WI38 (cell line): ENCODE measurements at regions not wholly inside any gene's neighbourhood (a gene's known extent, or its start where the extent isn't known, plus 50 kb on each side); places are given as distances from the start of the nearest gene placed in this dataset.

ENCODE experiments used
- H3K4me3 ChIP-seq: 2 replicates; pipeline ENCODE4 v1.5.1; 2011; ENCODE audit warnings: low read depth, mild to moderate bottlenecking, control low read depth, low read length
- CTCF ChIP-seq: IDR thresholded peaks from 2 replicates; pipeline ENCODE4 v1.5.1; 2012; ENCODE audit warnings: low read depth, mild to moderate bottlenecking, control low read depth, low read length

- no peak for TF ChIP-seq CTCF
- H3K4me3 ChIP-seq, result no peak overlapping the region
Observed at GRCh38 chr2:168363347-168364092, 92.6 kb upstream of the CERS6 start.

DNA sequence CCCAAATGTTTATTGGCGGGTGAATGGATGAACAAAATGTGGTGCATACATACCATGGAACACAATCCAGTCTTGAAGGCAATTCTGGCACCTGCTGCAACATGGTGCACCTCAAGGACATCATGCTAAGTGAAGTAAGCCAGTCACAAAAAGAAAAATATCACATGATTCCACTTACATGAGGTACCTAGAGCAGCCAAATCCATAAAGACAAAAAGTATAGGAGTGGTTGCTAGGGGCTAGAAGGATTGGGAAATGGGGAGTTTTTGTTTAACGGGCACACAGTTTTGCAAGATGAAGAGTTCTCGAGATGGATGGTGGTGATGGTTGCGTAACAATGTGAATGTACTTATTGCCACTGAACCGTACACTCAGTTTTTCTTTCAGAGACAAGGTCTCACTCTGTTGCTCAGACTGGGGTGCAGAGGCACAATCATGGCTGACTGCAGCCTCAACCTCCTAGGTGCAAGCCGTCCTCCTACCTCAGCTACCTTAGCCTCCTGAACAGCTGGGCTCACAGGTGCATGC lies 90.9 kb upstream of the CERS6 start:
- TF ChIP-seq CTCF, result no peak

GRCh38 chr2:168369031-168369430 lies 87.0 kb upstream of the CERS6 start:
- TF ChIP-seq CTCF, result no peak
- H3K4me3 ChIP-seq, result no peak overlapping the region

More for the DNA sequence above, 90.9 kb upstream of the CERS6 start:
- no peak overlapping the region for H3K4me3 ChIP-seq

DNA sequence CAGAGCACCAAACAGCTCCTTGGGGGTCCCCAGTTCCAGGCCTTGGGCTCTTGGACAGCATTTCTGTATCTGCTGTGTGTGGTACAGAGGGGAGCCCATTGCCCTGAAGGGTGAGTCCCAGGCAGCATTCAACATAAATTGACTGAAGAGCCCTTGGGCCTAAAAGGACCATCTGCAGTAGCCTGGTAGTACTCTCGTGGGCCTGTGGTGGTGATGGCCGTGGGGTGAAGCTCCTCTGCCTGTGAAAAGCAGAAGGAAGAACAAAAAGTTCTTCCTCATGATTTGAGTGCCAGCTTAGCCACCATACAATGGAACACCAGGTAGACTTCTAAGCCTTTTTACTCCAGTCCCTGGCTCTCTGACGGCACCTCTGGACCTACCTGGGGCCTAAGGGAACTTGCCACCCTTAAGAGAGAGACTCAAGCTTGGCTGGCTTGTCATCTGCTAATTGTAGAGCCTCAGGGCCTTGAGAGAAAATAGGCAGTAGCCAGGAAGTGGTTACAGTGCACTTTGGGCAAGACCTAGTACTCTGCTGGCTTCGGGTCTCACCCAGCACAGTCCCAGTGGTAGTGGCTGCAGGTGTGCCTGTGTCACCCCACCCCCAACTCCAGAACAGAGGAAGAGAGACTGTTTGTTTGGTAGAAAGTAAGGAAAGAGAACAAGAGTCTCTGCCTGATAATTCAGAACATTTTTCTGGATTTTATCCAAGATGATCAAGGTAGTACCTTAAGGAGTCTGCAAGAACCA lies 84.6 kb upstream of the CERS6 start:
- H3K4me3 ChIP-seq, result no peak overlapping the region
- no peak for TF ChIP-seq CTCF

- no peak for TF ChIP-seq CTCF
- no peak overlapping the region for H3K4me3 ChIP-seq
Observed at GRCh38 chr2:168373468-168373867, 82.6 kb upstream of the CERS6 start.

- H3K4me3 ChIP-seq, result no peak overlapping the region
- TF ChIP-seq CTCF, result no peak
Observed at GRCh38 chr2:168375195-168375798, 80.8 kb upstream of the CERS6 start.
